Stimulated activated CD8-positive, alpha-beta memory T cell treated with anti-CD3 and anti-CD28 coated beads, Interleukin-7, amount 100 ng/mL, for 48 hours (primary cell): ENCODE measurements at regions not wholly inside any gene's neighbourhood (a gene's known extent, or its start where the extent isn't known, plus 50 kb on each side); places are given as distances from the start of the nearest gene placed in this dataset.

ENCODE experiments used
- DNase-seq, 2 donors: peaks; one replicate each; pipeline ENCODE4 v3.0.0-alpha.2; 2020; ENCODE audit warnings: low read depth in 1 of 2; ENCODE audit errors: extremely low read depth in 1 of 2

DNA sequence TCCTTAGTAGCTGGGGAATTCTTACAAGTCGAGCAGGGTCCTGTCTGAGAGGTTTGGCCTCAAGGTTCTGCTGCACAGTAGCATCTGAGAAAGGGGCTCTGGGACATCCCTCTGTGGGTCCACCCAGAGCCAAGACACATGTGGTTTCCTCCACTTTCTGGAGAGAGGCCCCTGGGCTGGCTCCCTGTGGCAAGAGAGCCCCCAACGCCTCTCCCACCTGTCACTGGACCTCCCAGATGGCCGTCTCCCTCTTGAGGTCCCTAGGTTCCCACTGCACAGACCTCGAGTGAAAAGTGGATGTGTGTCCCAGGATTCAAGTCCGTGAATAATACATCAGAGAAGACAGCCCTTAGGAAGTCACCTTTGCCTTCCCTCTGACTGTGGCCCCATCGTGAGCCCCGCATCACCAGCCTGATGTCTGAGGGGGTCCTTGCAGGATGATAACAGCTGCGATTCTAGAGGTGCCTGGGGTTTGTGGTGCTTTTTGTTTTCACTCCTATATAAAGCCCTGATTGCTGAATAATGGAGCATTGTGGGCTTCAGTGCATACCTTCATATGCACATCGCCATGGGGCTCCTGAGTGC lies 319.0 kb downstream of the GLRX3 start:
- no peak for DNase-seq

DNA sequence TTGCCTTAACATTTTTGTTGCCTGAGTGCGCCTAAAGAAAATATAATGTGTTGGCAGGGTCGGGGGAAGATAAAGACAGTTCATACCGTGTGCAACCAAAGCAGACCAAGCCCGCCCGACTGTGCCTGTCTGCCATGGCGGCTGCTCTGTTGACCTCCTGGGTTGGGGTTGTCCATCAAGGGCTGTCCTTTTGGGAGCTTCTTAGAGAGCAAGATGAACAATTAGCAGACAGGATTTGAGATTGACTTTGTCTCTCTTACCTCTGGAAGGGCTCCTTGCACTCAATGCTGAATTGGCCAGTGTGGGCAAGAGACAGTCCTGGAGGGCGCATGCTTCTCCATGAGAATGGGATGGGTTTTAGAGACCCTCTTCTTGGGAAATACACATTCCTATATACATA lies 319.6 kb downstream of the GLRX3 start:
- no peak for DNase-seq

DNA sequence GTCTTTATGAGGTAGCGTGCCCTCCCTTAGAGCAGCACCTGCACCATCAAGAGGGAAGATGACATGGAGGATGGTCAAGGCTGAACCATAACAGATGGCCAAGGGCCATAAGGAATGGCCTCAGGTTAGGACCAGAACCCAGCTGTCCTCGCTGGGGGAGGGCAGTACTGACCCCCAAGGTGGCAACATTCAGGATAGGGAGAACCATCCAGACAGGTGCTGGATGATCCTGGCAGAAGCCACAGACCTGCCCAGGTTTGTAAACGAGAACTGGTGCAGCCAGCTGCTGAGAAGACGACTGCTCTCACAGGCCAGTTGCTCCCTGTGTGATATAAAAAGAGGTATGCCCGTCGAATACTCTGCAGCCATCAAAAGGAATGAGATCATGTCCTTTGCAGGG lies 320.4 kb downstream of the GLRX3 start:
- no peak for DNase-seq

DNA sequence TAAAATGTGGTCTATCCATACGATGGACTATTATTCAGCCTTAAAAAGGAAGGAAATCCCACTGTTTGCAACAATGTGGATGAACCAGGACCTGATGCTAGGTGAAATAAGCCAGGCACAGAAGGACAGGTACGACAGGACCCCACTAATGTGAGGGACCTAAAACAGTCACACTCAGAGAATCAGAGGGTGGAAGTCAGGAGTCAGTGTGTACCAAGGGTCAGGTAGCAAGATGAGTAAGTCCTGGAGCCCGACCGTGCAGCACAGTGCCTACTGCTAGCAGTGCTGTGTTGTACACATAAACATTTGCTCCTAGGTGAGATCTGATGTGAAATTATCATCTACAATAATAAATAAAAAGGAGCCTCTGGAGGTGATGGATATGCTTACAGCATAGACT lies 322.3 kb downstream of the GLRX3 start:
- no peak for DNase-seq

DNA sequence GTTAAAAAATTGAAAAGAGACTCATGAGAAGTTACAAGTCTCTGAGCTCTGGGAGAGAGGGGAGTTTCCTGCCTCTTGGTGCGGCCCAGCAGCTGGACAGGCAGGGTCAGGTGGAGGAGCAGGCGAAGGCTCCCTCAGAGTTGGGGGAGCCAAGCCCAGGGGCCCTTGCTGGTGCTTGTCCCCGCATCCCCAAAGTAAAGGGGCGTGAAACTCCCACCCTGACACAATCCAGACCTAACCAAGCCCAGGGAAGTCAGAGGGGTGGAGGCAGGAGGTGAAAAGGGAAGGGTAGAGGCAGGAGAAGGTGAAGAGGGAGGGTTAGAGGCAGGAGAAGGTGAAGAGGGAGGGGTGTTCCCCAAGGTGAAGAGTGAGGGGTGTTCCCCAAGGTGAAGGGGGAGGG lies 322.8 kb downstream of the GLRX3 start:
- no peak for DNase-seq

DNA sequence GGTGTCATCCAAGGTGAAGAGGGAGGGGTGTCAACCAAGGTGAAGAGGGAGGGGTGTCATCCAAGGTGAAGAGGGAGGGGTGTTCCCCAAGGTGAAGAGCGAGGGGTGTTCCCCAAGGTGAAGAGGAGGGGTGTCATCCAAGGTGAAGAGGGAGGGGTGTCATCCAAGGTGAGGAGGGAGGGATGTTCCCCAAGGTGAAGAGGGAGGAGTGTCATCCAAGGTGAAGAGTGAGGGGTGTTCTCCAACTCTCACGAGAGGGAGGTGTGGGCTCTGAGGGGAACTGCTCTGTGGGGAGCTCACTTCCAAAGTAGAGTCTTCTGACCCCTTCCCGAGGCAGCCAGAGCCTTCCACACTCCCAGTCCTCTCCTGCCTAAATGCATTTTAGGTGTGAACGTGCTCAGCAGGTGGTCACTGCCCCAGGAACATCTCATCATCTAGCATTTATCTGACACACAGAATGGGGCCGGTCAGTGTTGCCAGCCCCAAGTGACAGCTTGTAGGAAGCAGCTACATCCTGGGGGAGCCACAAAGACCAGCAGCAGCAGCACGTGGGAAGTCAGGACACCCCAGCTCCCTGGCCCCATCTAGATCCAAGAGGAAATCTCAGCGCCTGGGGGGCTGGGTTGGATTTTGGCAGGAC lies 323.8 kb downstream of the GLRX3 start:
- no peak for DNase-seq

DNA sequence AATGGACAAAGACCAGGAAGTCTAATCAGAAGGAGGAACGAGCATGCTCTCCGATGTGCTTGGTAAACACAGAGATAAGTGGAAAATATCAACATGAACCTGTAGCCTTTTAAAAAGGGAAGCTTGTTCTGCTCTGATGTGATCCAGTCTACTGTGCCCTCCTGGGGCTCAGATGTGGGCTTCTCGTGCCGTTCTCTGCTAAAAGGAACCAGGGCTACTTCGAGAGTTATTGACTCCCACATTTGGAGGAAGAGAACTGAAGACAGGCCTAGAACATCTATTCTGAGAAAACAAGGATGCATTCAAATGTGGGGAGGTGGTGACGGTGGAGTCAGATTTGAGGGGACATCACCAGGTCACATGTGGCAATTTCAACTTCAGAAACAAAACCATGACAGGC lies 325.4 kb downstream of the GLRX3 start:
- no peak for DNase-seq

DNA sequence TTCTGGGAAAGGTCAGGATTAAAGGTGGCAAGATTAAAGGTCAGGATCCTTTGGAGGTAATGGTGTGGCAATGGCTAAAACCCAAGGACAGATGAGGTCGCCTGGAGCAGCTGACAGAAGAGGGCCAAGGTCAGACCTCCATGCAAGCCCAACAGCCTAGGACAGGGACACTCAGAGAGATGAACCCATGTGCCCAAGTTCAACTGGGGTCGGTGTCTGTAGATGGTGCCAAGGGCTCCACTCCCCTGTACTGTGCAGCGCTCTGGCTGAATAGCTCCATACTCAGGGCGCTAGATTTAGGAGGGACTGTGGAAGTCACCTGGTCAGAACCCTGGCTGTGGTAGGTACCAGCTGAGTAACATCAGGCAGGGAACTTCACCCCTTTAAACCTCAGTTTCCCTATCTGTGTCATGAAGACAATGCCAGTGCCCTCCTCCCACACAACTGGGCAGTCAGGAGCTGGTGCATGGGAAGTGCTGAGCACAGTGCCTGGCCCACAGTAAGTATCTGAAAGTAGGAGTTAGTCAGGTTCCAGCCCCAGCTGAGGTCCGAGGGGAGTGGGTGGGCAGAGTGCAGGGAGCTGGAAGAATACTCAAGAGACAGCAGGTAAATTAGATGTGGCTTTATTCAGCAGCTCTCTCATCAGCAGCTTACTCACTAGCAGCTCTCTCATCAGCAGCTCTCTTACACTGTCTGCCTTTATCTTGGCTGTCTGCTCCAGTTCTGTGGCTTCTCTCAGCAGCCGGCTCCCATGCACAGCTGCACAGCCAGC lies 327.1 kb downstream of the GLRX3 start:
- DNase-seq = no peak

DNA sequence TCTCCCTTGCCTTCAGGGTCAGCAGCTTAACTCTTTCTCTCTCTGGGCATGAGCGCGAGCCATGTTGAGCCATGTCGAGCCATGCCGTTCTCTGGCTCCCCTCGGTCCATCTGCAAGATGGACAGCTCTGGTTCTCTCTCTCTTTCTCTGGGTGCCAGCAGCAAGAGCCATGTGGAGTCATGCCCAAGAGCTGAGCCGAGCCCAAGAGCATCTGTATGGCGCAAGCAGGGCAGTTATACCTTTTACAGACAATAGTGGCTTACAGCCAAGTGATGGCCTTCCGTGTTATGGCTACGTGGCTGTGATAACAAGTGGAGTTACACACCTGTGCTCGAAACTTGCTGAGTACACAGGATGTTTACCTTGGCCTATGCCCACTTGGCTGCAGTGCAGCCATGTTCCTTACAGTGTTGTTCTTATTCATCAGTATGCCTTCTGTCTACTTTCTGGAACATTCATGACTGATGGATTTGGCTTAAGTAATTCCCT lies 327.7 kb downstream of the GLRX3 start:
- DNase-seq = no peak

DNA sequence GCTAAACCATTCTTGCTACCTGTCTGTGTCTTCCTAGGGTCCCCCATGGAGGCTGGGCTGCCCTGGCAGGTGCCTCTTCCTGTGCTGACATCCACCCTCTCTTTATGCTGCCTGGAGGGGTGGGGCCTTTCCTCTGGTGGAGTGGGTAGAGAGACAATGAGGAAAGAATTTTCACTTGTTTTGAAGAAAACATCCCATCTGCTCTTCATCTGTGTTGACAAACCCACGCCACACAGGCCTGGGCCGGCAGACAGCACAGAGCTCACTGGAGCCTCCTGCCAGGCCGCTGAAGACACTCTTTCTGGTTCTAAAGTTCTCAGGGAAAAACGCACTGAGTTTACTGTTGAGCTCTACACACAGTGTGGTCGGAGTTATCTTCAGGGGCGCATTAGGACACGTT lies 328.2 kb downstream of the GLRX3 start:
- no peak for DNase-seq

DNA sequence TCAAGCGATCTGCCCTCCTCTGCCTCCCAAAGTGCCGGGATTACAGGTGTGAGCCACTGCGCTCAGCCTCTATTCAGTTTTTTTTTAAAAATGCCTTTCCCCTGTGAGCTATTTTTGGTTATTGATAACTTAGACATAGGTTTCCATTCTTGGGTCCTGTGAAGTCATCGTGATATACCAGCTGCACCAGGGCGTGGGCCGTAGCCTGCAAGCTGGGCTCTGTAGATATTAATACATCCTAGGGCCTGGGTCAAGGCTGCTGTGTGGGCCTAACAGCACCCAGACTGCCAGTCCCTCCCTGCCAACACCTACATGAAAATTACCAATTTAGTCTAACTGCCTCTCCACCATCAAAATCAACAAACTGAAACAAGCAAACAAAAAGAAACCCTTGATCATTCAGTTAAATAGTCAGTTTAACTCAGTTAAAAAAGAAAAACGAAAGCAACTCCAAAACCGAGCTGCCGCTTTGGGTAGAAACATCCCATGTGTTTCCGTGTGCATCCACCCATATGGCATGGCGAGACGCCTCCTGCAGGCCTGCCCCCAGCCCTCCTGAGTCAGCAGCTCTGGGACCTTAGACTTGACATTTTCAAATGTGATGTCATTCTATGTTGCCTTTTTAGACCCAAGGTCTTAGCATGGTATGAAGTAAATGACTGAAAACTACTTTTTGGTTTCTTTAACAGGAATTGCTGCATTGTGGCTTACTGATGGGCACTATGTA lies 330.2 kb downstream of the GLRX3 start:
- no peak for DNase-seq

DNA sequence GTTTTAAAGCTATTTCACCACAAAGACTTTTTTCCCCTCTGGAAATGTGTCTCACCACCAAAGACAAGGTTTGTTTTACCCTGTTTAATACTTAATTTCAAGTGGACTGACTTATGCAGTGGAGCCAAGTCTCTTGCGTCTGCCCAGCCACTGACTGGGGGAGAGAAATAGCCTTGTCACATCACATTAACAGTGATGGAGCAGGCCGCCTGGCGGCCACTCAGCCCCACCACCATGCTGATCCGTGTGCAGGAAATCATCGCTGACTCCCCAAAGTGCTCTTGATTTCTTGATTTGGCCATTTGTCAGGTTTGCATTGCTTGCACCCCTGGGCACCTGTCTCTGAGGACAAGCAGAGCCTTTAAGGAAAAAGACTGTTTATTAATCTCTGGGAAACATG lies 334.1 kb downstream of the GLRX3 start:
- no peak for DNase-seq

DNA sequence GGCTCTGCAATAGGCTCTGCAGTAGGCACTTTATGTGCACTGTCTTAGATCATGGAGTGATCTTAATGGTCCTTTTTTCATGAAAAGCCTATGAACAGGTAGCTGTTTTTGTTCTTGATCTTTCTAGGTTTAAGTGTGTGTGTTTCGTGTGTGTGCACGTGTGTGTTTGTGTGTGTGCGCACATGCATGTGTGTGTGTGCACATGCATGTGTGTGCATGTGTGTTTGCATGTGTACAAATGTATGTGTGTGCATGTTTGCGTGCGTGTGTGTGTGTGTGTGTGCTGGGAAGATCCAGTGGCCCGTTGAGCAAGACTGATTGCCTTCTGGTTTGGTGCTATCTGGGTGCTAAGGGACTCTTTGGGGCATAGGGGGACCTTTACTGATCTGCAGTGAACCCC lies 334.8 kb downstream of the GLRX3 start:
- DNase-seq = no peak

DNA sequence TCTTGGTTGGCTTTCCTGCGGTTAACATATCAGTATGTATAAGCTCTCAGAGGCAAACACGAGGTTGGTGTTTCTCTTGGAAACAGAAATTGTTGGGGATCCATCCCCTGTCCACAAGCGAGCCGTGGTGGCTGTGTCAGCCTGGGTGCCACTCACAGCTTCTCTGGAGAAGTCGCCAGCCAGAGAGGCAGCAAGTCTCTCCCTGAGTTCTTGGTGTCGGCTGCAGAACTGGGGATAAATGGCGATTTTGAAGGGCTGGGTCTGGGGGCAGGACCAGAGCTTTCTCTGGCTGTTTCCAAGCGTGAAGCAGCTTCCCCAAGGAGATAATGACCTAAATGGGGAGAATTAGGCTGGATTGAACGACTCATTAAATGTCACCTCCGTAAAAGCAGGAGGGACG lies 335.3 kb downstream of the GLRX3 start:
- no peak for DNase-seq

DNA sequence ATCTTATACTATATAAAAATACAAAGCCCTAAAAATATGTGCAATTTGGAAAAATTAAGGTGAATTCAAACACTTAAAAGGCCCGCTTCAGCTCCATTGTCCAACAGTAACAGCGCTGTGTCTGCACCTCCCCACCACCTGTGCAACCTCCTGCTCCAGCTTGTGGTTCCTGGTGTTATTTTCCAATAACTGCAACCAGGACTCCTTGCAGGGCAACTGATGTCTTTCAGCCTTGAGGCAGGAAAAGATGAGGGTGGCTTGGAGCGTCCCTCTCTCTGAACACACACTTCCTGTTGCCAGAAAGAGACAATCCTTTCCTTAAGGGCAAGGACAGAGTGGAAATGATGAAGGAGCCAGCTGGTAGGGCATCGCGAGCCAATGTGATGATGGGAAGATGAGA lies 336.0 kb downstream of the GLRX3 start:
- DNase-seq = no peak

DNA sequence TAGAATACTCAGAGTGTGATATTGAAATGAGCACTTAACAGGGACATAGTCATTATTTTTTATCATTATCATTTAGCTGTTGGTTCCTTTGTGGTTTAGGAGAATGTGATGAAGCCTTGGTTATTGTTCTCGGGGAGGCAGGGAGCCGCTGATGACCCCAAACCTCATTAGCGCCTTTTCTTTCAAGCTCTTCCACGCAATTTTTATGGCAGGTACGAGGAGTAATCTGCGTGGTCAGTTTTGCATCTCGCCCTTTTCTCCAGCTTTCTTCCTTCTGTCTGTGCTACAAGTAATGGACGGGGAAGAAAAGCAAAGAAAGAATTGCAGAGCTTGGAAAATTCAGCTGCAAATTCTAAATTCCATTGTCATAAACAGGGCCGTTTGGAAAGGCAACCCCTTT lies 338.4 kb downstream of the GLRX3 start:
- no peak for DNase-seq

DNA sequence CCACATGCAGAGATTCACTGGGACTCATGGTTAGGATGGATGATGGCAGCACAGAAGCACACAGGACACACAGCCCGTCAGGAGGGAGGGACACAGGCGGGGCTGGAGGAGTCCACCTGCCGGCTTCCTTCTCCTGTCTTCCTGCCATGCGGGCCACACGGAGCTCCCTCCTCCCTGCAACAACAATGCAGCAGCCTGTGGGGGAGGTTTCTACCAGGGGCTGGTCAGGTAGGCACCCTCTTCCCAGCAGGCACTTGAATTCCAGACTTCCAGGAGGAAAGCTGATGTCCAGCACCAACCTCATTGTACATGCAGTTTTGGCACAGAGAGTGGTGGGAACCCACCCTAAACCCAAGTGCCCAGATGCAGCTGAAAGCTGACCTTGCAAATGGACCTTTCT lies 341.2 kb downstream of the GLRX3 start:
- DNase-seq = no peak

DNA sequence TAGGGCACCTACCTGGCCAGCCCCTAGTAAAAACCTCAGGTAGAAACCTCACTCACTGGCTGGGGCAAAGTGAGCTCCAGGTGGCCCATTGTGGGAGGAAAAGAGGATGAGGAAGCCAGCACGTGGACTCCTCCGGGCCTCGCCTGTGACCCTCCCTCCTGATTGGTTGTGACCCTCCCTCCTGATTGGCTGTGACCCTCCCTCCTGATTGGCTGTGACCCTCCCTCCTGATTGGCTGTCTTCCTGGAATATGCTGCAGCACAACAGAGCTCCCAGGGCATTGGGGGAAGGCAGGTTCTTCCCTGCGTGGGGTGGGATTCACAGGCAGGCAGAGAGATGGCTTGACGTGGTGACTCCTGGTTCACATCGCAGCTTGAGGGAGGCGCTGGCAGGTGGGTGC lies 343.0 kb downstream of the GLRX3 start:
- no peak for DNase-seq

DNA sequence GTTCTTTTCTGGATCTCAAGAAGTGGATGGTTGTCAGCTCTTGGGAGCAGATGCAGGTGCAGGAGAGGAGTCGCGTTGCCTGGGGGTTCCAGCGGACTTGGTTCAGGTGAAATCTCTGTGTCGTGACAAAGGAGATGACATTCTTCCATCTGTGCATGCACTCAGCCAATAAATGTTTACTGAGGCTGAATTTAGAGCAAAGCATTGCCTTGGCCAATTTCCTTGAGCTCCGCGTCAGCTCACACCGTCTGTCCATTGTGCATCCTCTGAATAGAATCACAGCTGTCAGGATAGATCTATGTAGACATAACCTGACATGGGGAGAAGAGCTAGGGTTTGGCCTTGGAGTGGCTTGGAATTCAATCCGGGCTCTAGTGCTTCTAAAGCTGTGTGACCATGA lies 343.7 kb downstream of the GLRX3 start:
- no peak for DNase-seq

DNA sequence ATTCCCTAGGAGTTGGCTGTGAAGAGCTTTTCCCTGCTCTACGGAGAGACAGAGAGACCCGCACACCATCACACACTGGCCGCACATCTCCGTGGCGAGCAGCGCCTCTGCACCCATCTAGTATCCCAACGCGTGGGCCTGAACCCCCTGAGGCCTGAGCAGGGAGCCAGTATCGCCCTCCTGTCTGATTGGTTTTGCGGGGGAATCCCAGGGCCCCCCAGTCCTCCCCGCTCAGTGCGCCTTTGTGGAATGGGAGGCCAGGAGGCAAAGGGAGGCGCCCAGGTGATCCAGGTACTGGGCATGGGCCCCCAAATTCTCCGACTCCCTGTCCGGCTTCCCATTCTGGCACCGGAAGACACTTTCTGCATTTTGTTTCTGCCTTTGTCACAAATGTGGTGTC lies 344.3 kb downstream of the GLRX3 start:
- no peak for DNase-seq

DNA sequence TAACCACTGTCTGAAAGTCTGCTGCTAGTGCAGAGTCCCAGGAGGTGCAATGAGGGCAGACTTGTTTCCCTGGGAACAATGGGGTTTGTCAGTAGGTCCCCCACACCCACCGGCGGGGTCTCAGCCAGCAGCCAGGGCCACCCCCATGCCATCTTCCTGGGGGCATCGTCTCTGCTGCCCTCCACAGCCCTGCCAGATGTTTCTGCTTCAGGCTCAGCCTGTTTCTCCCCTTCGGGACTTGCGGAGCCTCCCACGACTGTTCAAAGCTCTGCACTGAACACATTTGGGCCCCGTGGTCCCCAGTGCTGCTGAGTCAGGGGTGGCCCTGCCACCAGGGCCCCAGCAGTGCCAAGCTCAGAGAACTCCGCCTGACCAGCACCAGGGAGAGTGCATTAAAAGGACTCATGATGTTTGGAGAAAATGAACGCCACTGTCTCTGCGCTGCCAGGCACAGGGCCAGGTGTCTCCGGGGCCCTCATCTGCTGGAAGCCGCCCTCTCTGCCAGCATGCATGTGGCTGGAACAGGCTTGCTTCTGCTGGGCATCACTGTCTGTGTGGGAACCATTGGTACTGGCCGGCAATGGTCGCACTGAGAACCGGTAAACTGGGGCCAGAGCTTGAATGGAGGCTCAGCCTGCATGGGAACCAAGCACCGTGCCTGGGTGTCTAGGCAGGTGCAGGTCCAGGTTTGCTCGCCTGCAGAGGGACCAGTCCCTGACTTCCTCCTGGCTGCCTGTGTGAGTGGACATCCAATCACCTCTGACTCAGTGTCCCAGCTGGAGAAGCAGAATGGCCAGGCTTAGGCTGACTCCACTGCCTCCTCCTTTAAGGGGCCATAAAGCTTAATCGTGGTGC lies 345.1 kb downstream of the GLRX3 start:
- no peak for DNase-seq
